ENCODE measurements at regions not wholly inside any gene's neighbourhood (a gene's known extent, or its start where the extent isn't known, plus 50 kb on each side); places are given as distances from the start of the nearest gene placed in this dataset.

GRCh38 chr4:162239992-162240769 is 76.4 kb upstream of the FSTL5 start:
- Histone ChIP-seq H3K4me1 (ENCODE audit: insufficient read depth, poor library complexity, severe bottlenecking) (no peaks in the 10 kb centered on the region), H3K9me3 (ENCODE audit: severe bottlenecking) (no peaks in the 10 kb centered on the region), H3K36me3 (ENCODE audit: low read depth) (no peaks in the 10 kb centered on the region), H3K27ac (ENCODE audit: poor library complexity, severe bottlenecking) (no peak overlapping the region), H3K4me3 (ENCODE audit: severe bottlenecking) (no peak overlapping the region), H3K27me3 (ENCODE audit: insufficient read depth, poor library complexity, severe bottlenecking) (no peaks in the 10 kb centered on the region)
- DNase-seq (ENCODE audit: low spot score): no peak
- TF ChIP-seq, protein P1, sequence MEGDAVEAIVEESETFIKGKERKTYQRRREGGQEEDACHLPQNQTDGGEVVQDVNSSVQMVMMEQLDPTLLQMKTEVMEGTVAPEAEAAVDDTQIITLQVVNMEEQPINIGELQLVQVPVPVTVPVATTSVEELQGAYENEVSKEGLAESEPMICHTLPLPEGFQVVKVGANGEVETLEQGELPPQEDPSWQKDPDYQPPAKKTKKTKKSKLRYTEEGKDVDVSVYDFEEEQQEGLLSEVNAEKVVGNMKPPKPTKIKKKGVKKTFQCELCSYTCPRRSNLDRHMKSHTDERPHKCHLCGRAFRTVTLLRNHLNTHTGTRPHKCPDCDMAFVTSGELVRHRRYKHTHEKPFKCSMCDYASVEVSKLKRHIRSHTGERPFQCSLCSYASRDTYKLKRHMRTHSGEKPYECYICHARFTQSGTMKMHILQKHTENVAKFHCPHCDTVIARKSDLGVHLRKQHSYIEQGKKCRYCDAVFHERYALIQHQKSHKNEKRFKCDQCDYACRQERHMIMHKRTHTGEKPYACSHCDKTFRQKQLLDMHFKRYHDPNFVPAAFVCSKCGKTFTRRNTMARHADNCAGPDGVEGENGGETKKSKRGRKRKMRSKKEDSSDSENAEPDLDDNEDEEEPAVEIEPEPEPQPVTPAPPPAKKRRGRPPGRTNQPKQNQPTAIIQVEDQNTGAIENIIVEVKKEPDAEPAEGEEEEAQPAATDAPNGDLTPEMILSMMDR (IDR thresholded peaks at IDR 0.05; ENCODE audit: poor library complexity, severe bottlenecking): no peak
- no peak for ATAC-seq (ENCODE audit: low read depth)

GRCh38 chr4:162237676-162238075 is 73.9 kb upstream of the FSTL5 start:
- no peak overlapping the region for H3K27ac ChIP-seq (ENCODE audit: poor library complexity, severe bottlenecking)
- no peaks in the 10 kb centered on the region for H3K36me3 ChIP-seq (ENCODE audit: low read depth)
- ATAC-seq (ENCODE audit: low read depth) (no peak), DNase-seq (ENCODE audit: low spot score) (no peak)
- no peaks in the 10 kb centered on the region for H3K4me1 ChIP-seq (ENCODE audit: insufficient read depth, poor library complexity, severe bottlenecking)
- TF ChIP-seq, protein P1 (IDR thresholded peaks at IDR 0.05; ENCODE audit: poor library complexity, severe bottlenecking): no peak
- H3K4me3 ChIP-seq (ENCODE audit: severe bottlenecking): no peak overlapping the region
- H3K27me3 ChIP-seq (ENCODE audit: insufficient read depth, poor library complexity, severe bottlenecking): no peaks in the 10 kb centered on the region
- H3K9me3 ChIP-seq (ENCODE audit: severe bottlenecking): no peaks in the 10 kb centered on the region

GRCh38 chr4:162234595-162234994 is 70.8 kb upstream of the FSTL5 start:
- Histone ChIP-seq H3K27me3 (ENCODE audit: insufficient read depth, poor library complexity, severe bottlenecking) (no peaks in the 10 kb centered on the region), H3K9me3 (ENCODE audit: severe bottlenecking) (no peaks in the 10 kb centered on the region), H3K4me3 (ENCODE audit: severe bottlenecking) (no peak overlapping the region), H3K36me3 (ENCODE audit: low read depth) (no peaks in the 10 kb centered on the region), H3K4me1 (ENCODE audit: insufficient read depth, poor library complexity, severe bottlenecking) (no peaks in the 10 kb centered on the region), H3K27ac (ENCODE audit: poor library complexity, severe bottlenecking) (no peak overlapping the region)
- TF ChIP-seq, protein P1 (IDR thresholded peaks at IDR 0.05; ENCODE audit: poor library complexity, severe bottlenecking): no peak
- ATAC-seq (ENCODE audit: low read depth) (no peak), DNase-seq (ENCODE audit: low spot score) (no peak)

DNA sequence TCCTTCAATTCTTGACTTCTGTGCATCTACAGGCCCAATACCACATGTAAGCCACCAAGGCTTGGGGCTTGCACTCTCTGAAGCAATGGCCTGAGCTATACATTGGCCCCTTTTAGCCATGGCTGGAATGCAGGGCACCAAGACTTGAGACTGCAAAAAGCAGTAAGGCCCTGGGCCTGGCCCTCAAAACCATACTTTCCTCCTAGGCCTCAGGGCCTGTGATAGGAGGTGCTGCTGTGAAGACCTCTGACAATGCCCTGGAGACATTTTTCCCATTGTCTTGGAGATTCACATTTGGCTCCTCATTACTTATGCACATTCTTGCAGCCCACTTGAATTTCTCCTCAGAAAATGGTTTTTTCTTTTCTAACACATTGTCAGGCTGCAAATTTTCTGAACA is 68.5 kb upstream of the FSTL5 start:
- Histone ChIP-seq H3K27ac (ENCODE audit: poor library complexity, severe bottlenecking) (no peak overlapping the region), H3K36me3 (ENCODE audit: low read depth) (no peaks in the 10 kb centered on the region), H3K27me3 (ENCODE audit: insufficient read depth, poor library complexity, severe bottlenecking) (no peaks in the 10 kb centered on the region), H3K9me3 (ENCODE audit: severe bottlenecking) (no peaks in the 10 kb centered on the region), H3K4me1 (ENCODE audit: insufficient read depth, poor library complexity, severe bottlenecking) (no peaks in the 10 kb centered on the region), H3K4me3 (ENCODE audit: severe bottlenecking) (no peak overlapping the region)
- ATAC-seq (ENCODE audit: low read depth) (no peak), DNase-seq (ENCODE audit: low spot score) (no peak)
- TF ChIP-seq, protein P1 (IDR thresholded peaks at IDR 0.05; ENCODE audit: poor library complexity, severe bottlenecking): no peak

- no peak overlapping the region for H3K27ac ChIP-seq (ENCODE audit: poor library complexity, severe bottlenecking)
- no peaks in the 10 kb centered on the region for H3K27me3 ChIP-seq (ENCODE audit: insufficient read depth, poor library complexity, severe bottlenecking)
- H3K4me1 ChIP-seq (ENCODE audit: insufficient read depth, poor library complexity, severe bottlenecking): no peaks in the 10 kb centered on the region
- TF ChIP-seq, protein P1 (IDR thresholded peaks at IDR 0.05; ENCODE audit: poor library complexity, severe bottlenecking): no peak
- no peaks in the 10 kb centered on the region for H3K9me3 ChIP-seq (ENCODE audit: severe bottlenecking)
- peak; percentile 64; the same call in 2 of the 3 replicates for ATAC-seq (ENCODE audit: low read depth)
- H3K36me3 ChIP-seq (ENCODE audit: low read depth): no peaks in the 10 kb centered on the region
- no peak overlapping the region for H3K4me3 ChIP-seq (ENCODE audit: severe bottlenecking)
- no peak for DNase-seq (ENCODE audit: low spot score)
These were observed 65.9 kb upstream of the FSTL5 start for GRCh38 chr4:162229670-162230069.

Data from RWPE2 (cell line).